Osteoblast (primary cell): ENCODE measurements at regions not wholly inside any gene's neighbourhood (a gene's known extent, or its start where the extent isn't known, plus 50 kb on each side); places are given as distances from the start of the nearest gene placed in this dataset.

Experiments
- DNase-seq: peaks from one replicate; pipeline ENCODE4 v3.0.0; 2011; ENCODE audit warnings: low spot score, mixed read lengths; ENCODE audit not compliant: insufficient read length; ENCODE audit errors: missing footprints
- H2AFZ ChIP-seq: 2 replicates; pipeline ENCODE4 v1.6.0; 2011; ENCODE audit warnings: mild to moderate bottlenecking, low read length
- H3K27ac ChIP-seq: 2 replicates; pipeline ENCODE4 v1.5.1; 2011; ENCODE audit warnings: mild to moderate bottlenecking, low read depth, low read length, moderate library complexity
- H3K27me3 ChIP-seq: 2 replicates; pipeline ENCODE4 v1.6.0; 2012; ENCODE audit warnings: mild to moderate bottlenecking, control low read depth, inconsistent platforms, low read length, moderate library complexity; ENCODE audit not compliant: insufficient read depth
- H3K36me3 ChIP-seq: 2 replicates; pipeline ENCODE4 v1.5.1; 2011; ENCODE audit warnings: mild to moderate bottlenecking, low read length, control low read depth, moderate library complexity; ENCODE audit not compliant: insufficient read depth
- H3K4me1 ChIP-seq: 2 replicates; pipeline ENCODE4 v1.5.1; 2011; ENCODE audit warnings: mild to moderate bottlenecking, low read length, control low read depth, moderate library complexity; ENCODE audit not compliant: insufficient read depth
- H3K4me2 ChIP-seq: 2 replicates; pipeline ENCODE4 v1.6.0; 2011; ENCODE audit warnings: mild to moderate bottlenecking, low read length; ENCODE audit not compliant: insufficient read depth
- H3K4me3 ChIP-seq: fragments of 200-600 bp; sonication (generic); 3 replicates; pipeline ENCODE4 v1.5.1; 2012; ENCODE audit warnings: mild to moderate bottlenecking, low read length, inconsistent platforms; ENCODE audit not compliant: insufficient read depth
- H3K79me2 ChIP-seq: 2 replicates; pipeline ENCODE4 v1.6.0; 2012; ENCODE audit warnings: mild to moderate bottlenecking, low read length, control low read depth, inconsistent platforms; ENCODE audit not compliant: insufficient read depth
- H3K9me3 ChIP-seq: 2 replicates; pipeline ENCODE4 v1.5.1; 2011; ENCODE audit warnings: low read depth, low read length, control low read depth
- H4K20me1 ChIP-seq: 2 replicates; pipeline ENCODE4 v1.6.0; 2012; ENCODE audit warnings: mild to moderate bottlenecking, low read length, control low read depth; ENCODE audit not compliant: insufficient read depth
- TF ChIP-seq, protein P1 (sequence below): IDR thresholded peaks from 2 replicates; pipeline ENCODE4 v1.5.1; 2011; ENCODE audit warnings: mild to moderate bottlenecking, low read depth, low read length, moderate library complexity; ENCODE audit errors: extremely low read depth

DNA sequence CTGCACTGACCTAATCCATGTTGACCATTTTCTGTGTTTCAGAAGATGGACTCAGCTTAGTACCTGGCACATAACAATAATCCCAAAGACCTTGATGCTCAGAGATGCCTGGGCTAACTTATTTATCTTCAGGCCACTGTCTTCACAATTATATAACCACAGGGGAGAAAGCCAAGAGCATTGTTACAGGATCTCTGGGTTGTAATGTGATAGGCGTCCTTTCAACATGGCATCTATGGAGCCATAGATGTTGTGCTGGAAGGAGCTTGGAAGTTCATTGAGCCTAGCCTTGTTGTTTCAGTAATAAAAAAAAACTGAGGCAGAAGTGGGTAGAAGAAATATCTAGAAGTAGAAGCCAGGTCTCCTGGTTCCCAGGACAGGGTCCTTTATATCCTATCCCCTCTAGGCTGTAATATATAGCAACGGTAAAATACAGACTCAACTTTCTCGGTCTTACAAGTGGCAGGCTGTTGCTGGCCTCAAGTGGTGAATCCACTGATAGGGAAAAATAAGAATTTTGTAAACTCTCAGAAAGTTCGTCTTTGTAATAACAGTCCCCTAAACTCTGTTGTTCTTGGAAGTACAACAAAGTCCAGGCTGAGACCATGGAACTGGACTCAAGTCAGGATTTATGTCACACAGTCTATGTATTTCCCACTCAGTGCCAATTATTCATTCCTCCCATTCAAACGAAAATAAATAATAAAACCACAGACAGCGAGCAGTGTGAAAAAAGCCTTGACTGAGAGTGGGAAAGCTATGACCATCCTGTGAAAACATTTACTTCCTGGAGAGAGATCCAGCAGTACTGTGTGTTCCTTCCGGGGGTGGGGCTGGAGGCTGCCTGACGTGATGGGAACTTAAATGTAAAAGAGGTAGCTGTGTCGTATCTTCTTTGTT, 277.6 kb downstream of the REEP3 start:
- Histone ChIP-seq H3K9me3 (no peaks in the 10 kb centered on the region), H3K79me2 (no peaks in the 10 kb centered on the region), H3K27ac (peak overlapping the region; percentile 51), H3K4me3 (peak overlapping the region; percentile 16), H3K27me3 (peaks cover 7% of the 10 kb centered on the region), H4K20me1 (no peaks in the 10 kb centered on the region), H3K4me2 (peak overlapping the region; percentile 67), H3K4me1 (peaks cover 13% of the 10 kb centered on the region), H2AFZ (peak overlapping the region; percentile 47), H3K36me3 (no peaks in the 10 kb centered on the region)
- TF ChIP-seq, protein P1, sequence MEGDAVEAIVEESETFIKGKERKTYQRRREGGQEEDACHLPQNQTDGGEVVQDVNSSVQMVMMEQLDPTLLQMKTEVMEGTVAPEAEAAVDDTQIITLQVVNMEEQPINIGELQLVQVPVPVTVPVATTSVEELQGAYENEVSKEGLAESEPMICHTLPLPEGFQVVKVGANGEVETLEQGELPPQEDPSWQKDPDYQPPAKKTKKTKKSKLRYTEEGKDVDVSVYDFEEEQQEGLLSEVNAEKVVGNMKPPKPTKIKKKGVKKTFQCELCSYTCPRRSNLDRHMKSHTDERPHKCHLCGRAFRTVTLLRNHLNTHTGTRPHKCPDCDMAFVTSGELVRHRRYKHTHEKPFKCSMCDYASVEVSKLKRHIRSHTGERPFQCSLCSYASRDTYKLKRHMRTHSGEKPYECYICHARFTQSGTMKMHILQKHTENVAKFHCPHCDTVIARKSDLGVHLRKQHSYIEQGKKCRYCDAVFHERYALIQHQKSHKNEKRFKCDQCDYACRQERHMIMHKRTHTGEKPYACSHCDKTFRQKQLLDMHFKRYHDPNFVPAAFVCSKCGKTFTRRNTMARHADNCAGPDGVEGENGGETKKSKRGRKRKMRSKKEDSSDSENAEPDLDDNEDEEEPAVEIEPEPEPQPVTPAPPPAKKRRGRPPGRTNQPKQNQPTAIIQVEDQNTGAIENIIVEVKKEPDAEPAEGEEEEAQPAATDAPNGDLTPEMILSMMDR = peak; percentile 46
- DNase-seq = peak; percentile 94

DNA sequence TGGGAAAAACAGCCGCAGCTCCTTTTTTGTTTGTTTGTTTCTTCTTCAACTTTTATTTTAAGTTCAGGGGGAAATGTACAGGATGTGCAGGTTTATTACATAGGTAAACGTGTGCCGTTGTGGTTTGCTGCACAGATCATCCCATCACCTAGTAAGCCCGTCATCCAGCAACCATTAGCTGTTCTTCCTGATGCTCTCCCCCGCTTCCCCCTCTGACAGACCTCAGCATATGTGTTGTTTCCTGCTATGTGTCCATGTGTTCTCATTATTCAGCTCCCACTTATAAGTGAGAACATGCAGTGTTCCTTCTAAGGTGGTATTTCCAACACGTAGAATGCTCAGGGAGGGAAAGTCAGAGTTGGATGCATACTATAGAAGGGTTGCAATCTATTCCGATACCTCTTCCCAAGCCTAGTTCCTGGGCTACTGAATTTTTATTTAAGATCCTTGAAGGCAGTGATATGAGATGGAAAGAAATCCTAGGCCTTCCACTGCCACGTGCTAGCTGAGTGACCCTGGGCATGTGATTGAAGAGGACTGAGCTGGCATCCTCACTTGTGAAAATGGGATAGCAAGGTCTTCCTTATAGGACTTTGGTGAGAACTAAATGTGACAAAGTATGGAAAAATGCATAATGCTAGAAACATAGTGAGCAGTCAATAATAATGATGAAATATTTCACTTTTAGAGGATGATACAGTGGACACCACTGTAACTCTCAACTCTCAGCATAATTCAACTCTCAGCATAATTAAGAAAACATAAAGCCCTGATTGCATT, 278.5 kb downstream of the REEP3 start:
- Histone ChIP-seq H3K27me3 (peaks cover 7% of the 10 kb centered on the region), H3K27ac (peak overlapping the region; percentile 38), H4K20me1 (no peaks in the 10 kb centered on the region), H3K36me3 (no peaks in the 10 kb centered on the region), H3K4me3 (peak overlapping the region; percentile 16), H2AFZ (peak overlapping the region; percentile 47), H3K79me2 (no peaks in the 10 kb centered on the region), H3K4me2 (peak overlapping the region; percentile 67), H3K4me1 (peaks cover 13% of the 10 kb centered on the region), H3K9me3 (no peaks in the 10 kb centered on the region)
- DNase-seq = no peak
- TF ChIP-seq, protein P1 = no peak

DNA sequence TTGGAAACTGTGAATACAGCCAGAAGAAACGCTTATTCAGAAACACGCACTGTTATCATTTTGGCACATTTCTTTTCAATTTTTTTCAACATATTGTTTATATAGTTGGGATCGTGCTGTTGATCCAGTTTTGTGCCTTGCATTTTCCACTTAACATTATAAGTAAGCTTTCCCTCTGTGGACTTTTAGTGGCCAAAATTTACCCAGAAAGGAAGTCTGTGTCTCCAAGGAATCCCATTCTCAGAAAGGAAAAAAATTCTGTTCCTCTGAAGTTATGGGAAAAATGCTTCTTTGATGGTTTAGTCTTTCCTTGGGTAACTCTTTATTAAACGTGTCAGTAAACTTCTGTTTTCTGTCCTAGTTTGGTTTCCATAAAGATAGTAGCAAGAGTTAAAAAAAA, 280.0 kb downstream of the REEP3 start:
- no peaks in the 10 kb centered on the region for H3K79me2 ChIP-seq
- H3K4me2 ChIP-seq = no peak overlapping the region
- no peaks in the 10 kb centered on the region for H4K20me1 ChIP-seq
- H3K27me3 ChIP-seq = peaks cover 7% of the 10 kb centered on the region
- no peak for DNase-seq
- H2AFZ ChIP-seq = no peak overlapping the region
- no peaks in the 10 kb centered on the region for H3K9me3 ChIP-seq
- no peak overlapping the region for H3K4me3 ChIP-seq
- H3K4me1 ChIP-seq = peaks cover 13% of the 10 kb centered on the region
- TF ChIP-seq, protein P1 = no peak
- H3K27ac ChIP-seq = no peak overlapping the region
- H3K36me3 ChIP-seq = no peaks in the 10 kb centered on the region

DNA sequence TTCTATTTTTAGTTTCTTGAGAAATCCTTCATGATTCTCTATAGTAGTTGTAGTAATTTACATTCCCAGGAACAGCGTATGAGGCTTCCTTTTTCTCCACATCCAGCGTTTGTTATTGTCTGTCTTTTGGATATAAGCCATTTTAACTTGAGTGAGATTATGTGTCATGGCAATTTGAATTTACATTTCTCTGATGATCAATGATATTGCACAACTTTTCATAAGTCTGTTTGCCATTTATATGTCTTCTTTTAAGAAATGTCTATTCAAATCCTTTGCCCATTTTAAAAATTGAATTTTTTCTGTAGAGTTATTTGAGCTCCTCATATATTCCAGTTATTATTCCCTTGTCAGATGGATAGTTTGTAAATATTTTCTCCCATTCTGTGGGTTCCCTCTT, 285.1 kb downstream of the REEP3 start:
- no peak overlapping the region for H2AFZ ChIP-seq
- H3K27me3 ChIP-seq = no peaks in the 10 kb centered on the region
- H4K20me1 ChIP-seq = no peaks in the 10 kb centered on the region
- no peaks in the 10 kb centered on the region for H3K36me3 ChIP-seq
- H3K27ac ChIP-seq = no peak overlapping the region
- H3K4me1 ChIP-seq = no peaks in the 10 kb centered on the region
- no peaks in the 10 kb centered on the region for H3K9me3 ChIP-seq
- no peak overlapping the region for H3K4me2 ChIP-seq
- TF ChIP-seq, protein P1 = no peak
- H3K4me3 ChIP-seq = no peak overlapping the region
- H3K79me2 ChIP-seq = no peaks in the 10 kb centered on the region
- DNase-seq = no peak
